GM23338 (cell line): ENCODE measurements at regions not wholly inside any gene's neighbourhood (a gene's known extent, or its start where the extent isn't known, plus 50 kb on each side); places are given as distances from the start of the nearest gene placed in this dataset.

Source experiments
- ATAC-seq: fragments of 200-7000 bp; cut with Tn5 transposase; 3 replicates; pipeline ENCODE4 v1.9.1; 2020
- DNase-seq: peaks from one replicate; pipeline ENCODE4 v3.0.0-alpha.2; 2015; ENCODE audit warnings: low spot score
- H2AFZ ChIP-seq: fragments of 200-600 bp; sonication (generic); 2 replicates; pipeline ENCODE4 v1.8.0; 2016; ENCODE audit warnings: antibody characterized with exemption, mild to moderate bottlenecking, moderate library complexity
- H3F3A ChIP-seq: fragments of 200-600 bp; sonication (generic); replicated peaks from 2 replicates; pipeline ENCODE4 v1.8.0; 2017; ENCODE audit warnings: antibody characterized with exemption, mixed run types, low read depth
- H3K27ac ChIP-seq: fragments of 200-600 bp; sonication (generic); 2 replicates; pipeline ENCODE4 v1.6.1; 2016; ENCODE audit warnings: low read depth
- H3K27me3 ChIP-seq: fragments of 200-600 bp; sonication (generic); 2 replicates; pipeline ENCODE4 v1.8.0; 2016; ENCODE audit warnings: mild to moderate bottlenecking, mixed run types, moderate library complexity; ENCODE audit not compliant: insufficient read depth
- H3K36me3 ChIP-seq: fragments of 200-600 bp; sonication (generic); 2 replicates; pipeline ENCODE4 v1.8.0; 2016; ENCODE audit warnings: mild to moderate bottlenecking; ENCODE audit not compliant: insufficient read depth
- H3K4me1 ChIP-seq: fragments of 200-600 bp; sonication (generic); 2 replicates; pipeline ENCODE4 v1.8.0; 2016; ENCODE audit warnings: mild to moderate bottlenecking, moderate library complexity; ENCODE audit not compliant: insufficient read depth
- H3K4me2 ChIP-seq: fragments of 200-600 bp; sonication (generic); 2 replicates; pipeline ENCODE4 v1.7.1; 2017; ENCODE audit warnings: mixed run types
- H3K4me3 ChIP-seq: fragments of 200-600 bp; sonication (generic); 2 replicates; pipeline ENCODE4 v1.6.1; 2016; ENCODE audit warnings: mixed run types
- H3K79me2 ChIP-seq: fragments of 200-600 bp; sonication (generic); replicated peaks from 2 replicates; pipeline ENCODE4 v1.8.0; 2017; ENCODE audit warnings: mild to moderate bottlenecking; ENCODE audit not compliant: insufficient read depth
- H3K9me2 ChIP-seq: fragments of 200-600 bp; sonication (generic); 2 replicates; pipeline ENCODE4 v1.8.0; 2017; ENCODE audit not compliant: insufficient read depth
- H4K20me1 ChIP-seq: fragments of 200-600 bp; sonication (generic); replicated peaks from 2 replicates; pipeline ENCODE4 v1.8.0; 2017; ENCODE audit warnings: mild to moderate bottlenecking; ENCODE audit not compliant: insufficient read depth
- H3K27ac Mint-ChIP-seq: 2 replicates; pipeline ENCODE4 v1.8.0; 2020; ENCODE audit warnings: inconsistent platforms, mild to moderate bottlenecking, moderate library complexity, mixed read lengths
- H3K27me3 Mint-ChIP-seq: 3 replicates; pipeline ENCODE4 v1.8.0; 2022; ENCODE audit warnings: low read depth, mild to moderate bottlenecking, moderate library complexity, mixed read lengths, inconsistent platforms; ENCODE audit not compliant: insufficient read depth, poor library complexity
- H3K36me3 Mint-ChIP-seq: 3 replicates; pipeline ENCODE4 v1.8.0; 2021; ENCODE audit warnings: low read depth, mild to moderate bottlenecking, inconsistent platforms, moderate library complexity, mixed read lengths
- H3K4me1 Mint-ChIP-seq: 3 replicates; pipeline ENCODE4 v1.8.0; 2020; ENCODE audit warnings: mild to moderate bottlenecking, inconsistent platforms, mixed read lengths
- H3K4me3 Mint-ChIP-seq: 3 replicates; pipeline ENCODE4 v1.8.0; 2021; ENCODE audit warnings: moderate library complexity, mild to moderate bottlenecking, inconsistent platforms, mixed read lengths
- H3K9me3 Mint-ChIP-seq: 3 replicates; pipeline ENCODE4 v1.8.0; 2020; ENCODE audit warnings: moderate library complexity, mild to moderate bottlenecking, inconsistent platforms, mixed read lengths
- CREB1 ChIP-seq: fragments of 250-450 bp; sonication (Bioruptor Pico); IDR thresholded peaks from 2 replicates; pipeline ENCODE4 v1.5.0; 2020; ENCODE audit warnings: low read depth, mild to moderate bottlenecking, moderate library complexity
- CTCF ChIP-seq, 2 experiments: fragments of 200-600 bp in 1 of 2; sonication (generic) in 1 of 2; conservative IDR thresholded peaks; 2 replicates each; pipeline versions ENCODE4 v1.5.1 to v1.6.1; 2016 to 2017; ENCODE audit warnings: antibody characterized with exemption in 2 of 2, low read depth in 2 of 2, mild to moderate bottlenecking in 2 of 2, moderate library complexity in 1 of 2
- EZH2 ChIP-seq: fragments of 200-600 bp; sonication (generic); IDR thresholded peaks from one replicate; pipeline ENCODE4 v1.8.0; 2017; ENCODE audit warnings: antibody characterized with exemption, mild to moderate bottlenecking, low read depth; ENCODE audit not compliant: unreplicated experiment
- EZH2phosphoT487 ChIP-seq: fragments of 200-600 bp; sonication (generic); IDR thresholded peaks from one replicate; pipeline ENCODE4 v1.8.1; 2018; ENCODE audit warnings: antibody characterized with exemption; ENCODE audit not compliant: unreplicated experiment
- JUNB ChIP-seq: IDR thresholded peaks from one replicate; pipeline ENCODE4 v1.6.1; 2016; ENCODE audit warnings: antibody characterized with exemption; ENCODE audit not compliant: unreplicated experiment
- NANOG ChIP-seq: IDR thresholded peaks from 2 replicates; pipeline ENCODE4 v1.6.1; 2016; ENCODE audit warnings: antibody characterized with exemption, borderline replicate concordance
- POLR2AphosphoS5 ChIP-seq: IDR thresholded peaks from 2 replicates; pipeline ENCODE4 v1.6.1; 2016; ENCODE audit warnings: antibody characterized with exemption, low read depth
- REST ChIP-seq: IDR thresholded peaks from one replicate; pipeline ENCODE4 v1.6.1; 2018; ENCODE audit warnings: antibody characterized with exemption; ENCODE audit not compliant: unreplicated experiment
- STAT1 ChIP-seq: IDR thresholded peaks from one replicate; pipeline ENCODE4 v1.6.1; 2016; ENCODE audit warnings: antibody characterized with exemption; ENCODE audit not compliant: unreplicated experiment
- ZNF114 ChIP-seq: fragments of 250-450 bp; sonication (Bioruptor Pico); IDR thresholded peaks from 2 replicates; pipeline ENCODE4 v1.5.0; 2020; ENCODE audit warnings: mild to moderate bottlenecking, moderate library complexity
- ZNF331 ChIP-seq: fragments of 250-450 bp; sonication (Bioruptor Pico); IDR thresholded peaks from 2 replicates; pipeline ENCODE4 v1.5.0; 2020; ENCODE audit warnings: low read depth, mild to moderate bottlenecking, moderate library complexity
- ZNF462 ChIP-seq: fragments of 250-450 bp; sonication (Bioruptor Pico); IDR thresholded peaks from 2 replicates; pipeline ENCODE4 v1.5.0; 2020; ENCODE audit warnings: mild to moderate bottlenecking, moderate library complexity
- TF ChIP-seq, protein P1 (sequence below): IDR thresholded peaks from 2 replicates; pipeline ENCODE4 v1.6.1; 2016; ENCODE audit warnings: antibody characterized with exemption

DNA sequence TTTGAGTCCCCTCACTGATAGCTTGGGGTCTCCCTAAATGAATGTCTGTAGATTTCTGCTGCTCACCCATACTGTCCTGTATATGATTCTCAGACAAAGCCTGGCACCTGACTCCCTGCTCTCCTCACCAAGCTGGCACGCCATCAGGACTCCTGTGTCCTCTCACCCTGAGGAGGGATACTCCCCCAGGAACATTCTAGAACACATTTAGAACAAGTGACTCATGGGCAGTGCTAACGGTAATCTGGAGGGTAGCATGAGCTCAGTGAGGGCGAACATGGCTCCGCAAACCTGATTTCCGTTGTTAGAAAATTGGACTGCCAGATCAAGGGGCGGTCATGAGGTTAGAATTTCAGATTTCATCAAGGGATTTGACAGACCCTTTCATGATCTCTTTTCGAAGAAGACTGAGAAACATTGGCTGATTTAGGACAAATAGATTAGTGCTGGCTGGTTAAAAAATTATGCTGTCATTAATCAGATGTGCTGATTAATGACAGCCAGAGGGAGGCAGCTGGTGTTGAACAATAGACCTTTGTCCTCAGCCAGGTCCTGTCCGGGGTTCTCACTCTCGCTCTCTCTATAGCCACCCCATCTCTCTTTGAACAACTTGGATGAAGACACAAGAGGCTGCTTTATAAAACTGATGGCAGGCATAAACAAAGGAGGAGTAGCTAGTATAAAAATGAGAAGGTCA, 244.3 kb downstream of the PTTG2 start:
- Histone ChIP-seq H4K20me1 (no peaks in the 10 kb centered on the region), H3K9me2 (peaks cover 3% of the 10 kb centered on the region; the same call in 1 of the 2 replicates), H3K27ac (no peak overlapping the region), H3K4me1 (no peaks in the 10 kb centered on the region), H3K4me3 (no peak overlapping the region), H3K79me2 (no peaks in the 10 kb centered on the region), H3K4me2 (no peak overlapping the region), H3K27me3 (no peaks in the 10 kb centered on the region), H3K36me3 (no peaks in the 10 kb centered on the region), H3F3A (no peaks in the 10 kb centered on the region), H2AFZ (no peak overlapping the region)
- TF ChIP-seq ZNF114 (CRISPR knock-in tag) (no peak), POLR2AphosphoS5 (no peak), EZH2 (no peak), NANOG (no peak), ZNF462 (CRISPR knock-in tag) (no peak), EZH2phosphoT487 (no peak), CTCF (conservative IDR thresholded peaks at IDR 0.05; ENCODE audit: low read depth in 2 of 2) (no peak), CREB1 (CRISPR knock-in tag) (no peak), JUNB (no peak), STAT1 (no peak), REST (no peak), ZNF331 (CRISPR knock-in tag) (no peak)
- TF ChIP-seq, protein P1, sequence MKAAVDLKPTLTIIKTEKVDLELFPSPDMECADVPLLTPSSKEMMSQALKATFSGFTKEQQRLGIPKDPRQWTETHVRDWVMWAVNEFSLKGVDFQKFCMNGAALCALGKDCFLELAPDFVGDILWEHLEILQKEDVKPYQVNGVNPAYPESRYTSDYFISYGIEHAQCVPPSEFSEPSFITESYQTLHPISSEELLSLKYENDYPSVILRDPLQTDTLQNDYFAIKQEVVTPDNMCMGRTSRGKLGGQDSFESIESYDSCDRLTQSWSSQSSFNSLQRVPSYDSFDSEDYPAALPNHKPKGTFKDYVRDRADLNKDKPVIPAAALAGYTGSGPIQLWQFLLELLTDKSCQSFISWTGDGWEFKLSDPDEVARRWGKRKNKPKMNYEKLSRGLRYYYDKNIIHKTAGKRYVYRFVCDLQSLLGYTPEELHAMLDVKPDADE, result no peak
- Mint-ChIP-seq H3K4me3 (no peak overlapping the region), H3K9me3 (0 out of 3 replicates have a peak, but pooled peaks cover 2% of the 10 kb centered on the region), H3K36me3 (no peaks in the 10 kb centered on the region), H3K4me1 (no peaks in the 10 kb centered on the region), H3K27me3 (no peaks in the 10 kb centered on the region), H3K27ac (no peak overlapping the region)
- ATAC-seq (no peak), DNase-seq (no peak)
